DND-41 (cell line): ENCODE measurements at regions not wholly inside any gene's neighbourhood (a gene's known extent, or its start where the extent isn't known, plus 50 kb on each side); places are given as distances from the start of the nearest gene placed in this dataset.

Source experiments
- CTCF ChIP-seq: IDR thresholded peaks from 2 replicates; pipeline ENCODE4 v1.5.1; 2012; ENCODE audit warnings: borderline replicate concordance, low read length, moderate library complexity, mild to moderate bottlenecking; ENCODE audit not compliant: poor library complexity, severe bottlenecking; ENCODE audit errors: extremely low read depth
- EZH2 ChIP-seq: IDR thresholded peaks from 3 replicates; pipeline ENCODE4 v1.6.1; 2012; ENCODE audit warnings: borderline replicate concordance, low read depth, mild to moderate bottlenecking, moderate library complexity, low read length, inconsistent platforms; ENCODE audit not compliant: severe bottlenecking

- TF ChIP-seq CTCF = no peak
- no peak for TF ChIP-seq EZH2
Measured at GRCh38 chr2:126408671-126409070, 247.3 kb upstream of the GYPC start.
